ENCODE measurements at regions not wholly inside any gene's neighbourhood (a gene's known extent, or its start where the extent isn't known, plus 50 kb on each side); places are given as distances from the start of the nearest gene placed in this dataset.

DNA sequence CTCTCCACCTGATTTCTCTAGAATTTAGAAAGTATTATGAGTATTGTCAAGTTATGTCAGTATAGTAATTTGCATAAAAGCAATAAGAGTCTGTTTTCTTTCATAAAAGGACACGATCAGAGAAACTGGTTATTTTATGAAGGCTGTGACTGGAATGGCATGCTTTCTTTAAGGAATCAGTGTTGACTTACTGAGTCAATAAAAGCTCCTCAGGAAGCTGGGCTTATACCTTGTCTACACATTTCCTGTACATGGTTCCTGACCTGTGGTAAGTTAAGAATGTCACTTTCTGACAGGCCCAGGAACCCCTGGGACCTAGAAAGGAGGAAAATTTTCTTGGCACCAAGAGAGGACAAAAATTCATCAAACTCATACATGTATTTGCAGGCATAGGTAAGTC is 1224.0 kb upstream of the ADGRB3 start:
- TF ChIP-seq POLR2AphosphoS5 (IDR thresholded peaks at IDR 0.05) = no peak
- no peak for TF ChIP-seq POLR2A (IDR thresholded peaks at IDR 0.05)

All from prostate gland (tissue), 1 donor.